Rectal smooth muscle tissue (tissue), 1 donor: ENCODE measurements at regions not wholly inside any gene's neighbourhood (a gene's known extent, or its start where the extent isn't known, plus 50 kb on each side); places are given as distances from the start of the nearest gene placed in this dataset.
"Not testable (repeated sequence)": the region's sequence is repeated elsewhere in the genome, so short reads cannot be mapped to it uniquely, and the experiment has no call there.

ENCODE experiments used
- H3K27ac ChIP-seq: one replicate; pipeline ENCODE4 v1.7.0; 2013; ENCODE audit warnings: low read depth, low read length, inconsistent platforms
- H3K27me3 ChIP-seq: one replicate; pipeline ENCODE4 v1.7.0; 2013; ENCODE audit warnings: low read length; ENCODE audit not compliant: control insufficient read depth, insufficient read depth
- H3K36me3 ChIP-seq: one replicate; pipeline ENCODE4 v1.7.0; 2013; ENCODE audit warnings: low read length; ENCODE audit not compliant: control insufficient read depth, insufficient read depth
- H3K4me1 ChIP-seq: one replicate; pipeline ENCODE4 v1.7.0; 2013; ENCODE audit warnings: low read length; ENCODE audit not compliant: control insufficient read depth, insufficient read depth
- H3K4me3 ChIP-seq: one replicate; pipeline ENCODE4 v1.7.0; 2013; ENCODE audit warnings: low read length
- H3K9ac ChIP-seq: one replicate; pipeline ENCODE4 v1.7.0; 2013; ENCODE audit warnings: low read length

GRCh38 chr2:35255826-35256225, 1099.8 kb upstream of the CRIM1 start:
- Histone ChIP-seq H3K27me3 (no peaks in the 10 kb centered on the region), H3K36me3 (no peaks in the 10 kb centered on the region), H3K9ac (no peak overlapping the region), H3K4me1 (no peaks in the 10 kb centered on the region), H3K27ac (no peak overlapping the region), H3K4me3 (no peak overlapping the region)

- Histone ChIP-seq H3K4me1 (no peaks in the 10 kb centered on the region), H3K36me3 (no peaks in the 10 kb centered on the region), H3K9ac (no peak overlapping the region), H3K4me3 (no peak overlapping the region), H3K27ac (no peak overlapping the region), H3K27me3 (no peaks in the 10 kb centered on the region)
Observed at GRCh38 chr2:35251156-35251555, 1104.4 kb upstream of the CRIM1 start.

DNA sequence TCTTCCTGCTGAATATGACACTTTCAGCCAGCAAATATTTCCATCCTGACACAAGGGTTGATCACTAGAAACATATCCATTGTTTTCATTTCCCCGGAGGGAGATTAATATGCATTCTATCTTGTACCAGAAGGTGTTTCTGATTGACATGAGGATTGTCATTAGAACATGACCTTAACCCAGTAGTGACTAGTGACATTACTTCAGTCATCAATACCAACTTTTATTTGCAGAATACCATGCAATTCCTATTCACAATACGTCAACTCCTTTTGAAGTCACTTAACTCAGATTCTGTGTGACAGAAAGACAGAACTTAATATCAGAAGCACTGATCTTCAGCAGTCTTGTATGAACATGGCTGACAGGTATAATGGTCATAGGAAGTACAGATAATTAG, 1108.9 kb upstream of the CRIM1 start:
- Histone ChIP-seq H3K27ac (no peak overlapping the region), H3K4me3 (no peak overlapping the region), H3K4me1 (no peaks in the 10 kb centered on the region), H3K27me3 (no peaks in the 10 kb centered on the region), H3K36me3 (no peaks in the 10 kb centered on the region), H3K9ac (no peak overlapping the region)

- Histone ChIP-seq H3K36me3 (no peaks in the 10 kb centered on the region), H3K4me3 (no peak overlapping the region), H3K27me3 (no peaks in the 10 kb centered on the region), H3K4me1 (no peaks in the 10 kb centered on the region), H3K27ac (no peak overlapping the region), H3K9ac (no peak overlapping the region)
Observed at GRCh38 chr2:35228584-35228983, 1127.0 kb upstream of the CRIM1 start.

GRCh38 chr2:35220461-35220860, 1135.1 kb upstream of the CRIM1 start:
- H3K36me3 ChIP-seq = no peaks in the 10 kb centered on the region
- H3K27me3 ChIP-seq = no peaks in the 10 kb centered on the region
- H3K4me3 ChIP-seq = no peak overlapping the region
- H3K4me1 ChIP-seq = no peaks in the 10 kb centered on the region
- no peak overlapping the region for H3K9ac ChIP-seq
- H3K27ac ChIP-seq = no peak overlapping the region

DNA sequence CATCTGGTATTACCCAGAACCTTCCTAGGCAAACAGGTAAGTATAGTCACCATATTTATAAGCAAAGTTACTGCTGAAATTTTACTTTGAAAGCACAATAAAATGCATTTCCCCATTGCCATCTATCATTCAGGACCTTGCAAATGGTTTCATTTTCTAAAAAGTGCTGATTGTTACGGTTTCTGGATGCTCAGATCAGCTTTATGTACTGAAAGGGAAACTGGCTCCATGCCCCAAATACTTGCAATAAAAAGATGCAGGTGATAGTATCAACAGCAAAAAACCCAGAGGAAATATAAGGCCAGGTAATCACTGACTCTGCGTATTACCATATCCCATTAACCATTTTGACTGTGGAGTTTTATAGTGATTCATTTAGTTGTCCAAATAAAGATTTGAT, 1150.7 kb upstream of the CRIM1 start:
- Histone ChIP-seq H3K4me3 (no peak overlapping the region), H3K4me1 (no peaks in the 10 kb centered on the region), H3K27me3 (no peaks in the 10 kb centered on the region), H3K27ac (no peak overlapping the region), H3K36me3 (no peaks in the 10 kb centered on the region), H3K9ac (no peak overlapping the region)

DNA sequence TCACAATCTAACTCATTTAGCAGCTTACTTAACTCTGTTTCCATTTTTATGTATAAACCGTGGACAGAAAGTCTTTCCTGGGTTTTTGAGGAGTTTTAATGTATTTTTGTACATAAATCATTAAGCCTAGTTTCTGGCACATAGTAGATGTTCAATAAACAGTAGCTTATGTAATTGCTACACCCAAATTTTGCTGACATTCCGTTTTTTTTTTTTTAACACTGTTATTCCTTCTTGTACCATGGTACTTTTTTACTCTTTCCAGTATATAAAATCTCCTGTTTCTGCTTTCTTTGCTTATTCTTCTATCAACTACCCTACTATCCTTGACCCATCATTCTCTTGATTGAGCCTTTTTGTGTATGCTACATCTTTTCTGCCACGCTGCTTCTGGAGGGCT, 1151.3 kb upstream of the CRIM1 start:
- Histone ChIP-seq H3K4me1 (no peaks in the 10 kb centered on the region), H3K36me3 (no peaks in the 10 kb centered on the region), H3K27me3 (no peaks in the 10 kb centered on the region), H3K27ac (no peak overlapping the region), H3K9ac (no peak overlapping the region), H3K4me3 (no peak overlapping the region)

DNA sequence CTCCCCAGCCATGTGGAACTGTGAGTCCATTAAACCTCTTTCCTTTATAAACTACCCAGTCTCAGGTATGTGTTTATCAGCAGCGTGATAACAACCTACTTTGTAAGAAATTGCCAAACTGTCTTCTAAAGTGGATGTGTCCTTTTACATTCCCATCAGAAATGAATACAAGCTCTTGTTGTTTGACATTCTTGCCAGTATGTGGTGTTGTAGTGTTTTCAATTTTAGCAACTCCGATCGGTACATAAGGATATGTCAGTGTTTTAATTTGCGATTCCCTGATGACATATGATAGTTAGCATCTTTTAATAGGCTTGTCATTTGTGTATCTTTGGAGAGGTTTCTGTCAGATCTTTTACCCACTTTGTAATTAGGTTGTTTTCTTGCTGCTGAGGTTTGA, 1156.3 kb upstream of the CRIM1 start:
- Histone ChIP-seq H3K27me3 (no peaks in the 10 kb centered on the region), H3K36me3 (no peaks in the 10 kb centered on the region), H3K4me3 (no peak overlapping the region), H3K9ac (no peak overlapping the region), H3K27ac (no peak overlapping the region), H3K4me1 (no peaks in the 10 kb centered on the region)

- Histone ChIP-seq H3K27ac (no peak overlapping the region), H3K4me3 (no peak overlapping the region), H3K36me3 (no peaks in the 10 kb centered on the region), H3K4me1 (no peaks in the 10 kb centered on the region), H3K9ac (no peak overlapping the region), H3K27me3 (no peaks in the 10 kb centered on the region)
Observed at GRCh38 chr2:35185861-35186412, 1169.6 kb upstream of the CRIM1 start.

GRCh38 chr2:35184471-35184870, 1171.1 kb upstream of the CRIM1 start:
- H3K4me1 ChIP-seq = no peaks in the 10 kb centered on the region
- H3K27me3 ChIP-seq = no peaks in the 10 kb centered on the region
- no peak overlapping the region for H3K9ac ChIP-seq
- no peaks in the 10 kb centered on the region for H3K36me3 ChIP-seq
- no peak overlapping the region for H3K27ac ChIP-seq
- no peak overlapping the region for H3K4me3 ChIP-seq

DNA sequence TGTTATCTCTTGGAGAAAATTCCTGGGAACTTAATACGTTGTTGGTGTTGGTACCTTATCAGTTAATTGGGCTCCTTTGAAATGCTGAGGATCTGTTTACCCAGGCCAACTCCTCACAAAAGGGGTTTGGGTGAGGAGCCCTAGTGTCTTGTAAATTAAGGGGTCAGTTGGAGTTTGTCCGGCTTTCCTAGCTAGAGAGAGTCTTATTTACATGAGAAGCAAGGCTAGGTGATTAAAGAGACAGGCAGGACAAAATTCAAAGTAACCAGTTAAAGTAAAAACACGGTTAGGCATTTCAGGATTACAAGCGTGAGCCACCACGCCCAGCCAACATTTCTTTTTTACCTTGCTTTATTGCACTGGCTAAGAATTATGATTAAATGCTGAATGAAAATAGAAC, 1178.9 kb upstream of the CRIM1 start:
- not testable (repeated sequence) for H3K27ac ChIP-seq, H3K9ac ChIP-seq, H3K36me3 ChIP-seq, H3K27me3 ChIP-seq, H3K4me1 ChIP-seq, H3K4me3 ChIP-seq

DNA sequence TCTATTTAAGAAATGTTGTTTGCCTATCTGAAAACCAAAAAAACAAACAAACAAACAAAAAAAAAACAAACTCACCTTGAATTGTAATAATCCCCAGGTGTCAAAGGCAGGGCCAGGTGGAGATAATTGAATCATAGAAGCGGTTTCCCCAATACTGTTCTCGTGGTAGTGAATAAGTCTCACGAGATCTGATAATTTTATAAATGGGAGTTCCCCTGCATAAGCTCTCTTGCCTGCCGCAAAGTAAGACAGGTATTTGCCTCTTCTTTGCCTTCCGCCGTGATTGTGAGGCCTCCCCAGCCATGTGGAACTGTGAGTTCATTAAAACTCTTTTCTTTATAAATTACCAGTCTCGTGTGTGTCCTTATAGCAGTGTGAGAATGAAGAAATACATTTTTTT, 1180.7 kb upstream of the CRIM1 start:
- Histone ChIP-seq H3K27ac (no peak overlapping the region), H3K4me3 (no peak overlapping the region), H3K9ac (no peak overlapping the region), H3K36me3 (no peaks in the 10 kb centered on the region), H3K4me1 (no peaks in the 10 kb centered on the region), H3K27me3 (no peaks in the 10 kb centered on the region)

- Histone ChIP-seq H3K4me1 (no peaks in the 10 kb centered on the region), H3K4me3 (no peak overlapping the region), H3K9ac (no peak overlapping the region), H3K27ac (no peak overlapping the region), H3K27me3 (no peaks in the 10 kb centered on the region), H3K36me3 (no peaks in the 10 kb centered on the region)
Observed at GRCh38 chr2:35172687-35173086, 1182.9 kb upstream of the CRIM1 start.
